Brain microvascular endothelial cell (primary cell): ENCODE measurements at regions not wholly inside any gene's neighbourhood (a gene's known extent, or its start where the extent isn't known, plus 50 kb on each side); places are given as distances from the start of the nearest gene placed in this dataset.
"Not testable (repeated sequence)": the region's sequence is repeated elsewhere in the genome, so short reads cannot be mapped to it uniquely, and the experiment has no call there.

Experiments
- DNase-seq: peaks from one replicate; pipeline ENCODE4 v3.0.0-alpha.2; 2020
- H3K27ac ChIP-seq: fragments of 250-450 bp; sonication (Bioruptor Pico); 2 replicates; pipeline ENCODE4 v1.5.1; 2020; ENCODE audit warnings: mild to moderate bottlenecking, moderate library complexity
- H3K27me3 ChIP-seq: fragments of 250-450 bp; sonication (Bioruptor Pico); replicated peaks from 2 replicates; pipeline ENCODE4 v1.5.1; 2020; ENCODE audit warnings: mild to moderate bottlenecking
- H3K36me3 ChIP-seq: fragments of 250-450 bp; sonication (Bioruptor Pico); replicated peaks from 2 replicates; pipeline ENCODE4 v1.5.1; 2020; ENCODE audit warnings: mild to moderate bottlenecking
- H3K4me3 ChIP-seq: 2 replicates; pipeline ENCODE4 v1.5.1; 2011; ENCODE audit warnings: low read depth, mild to moderate bottlenecking, control low read depth, low read length, moderate library complexity
- in situ Hi-C: cut with HindIII; loops from 2 replicates; pipeline ENCODE4 v1.10.0; 2017; ENCODE audit warnings: low sequenced_read_pairs, low pct_ligation_motif_present
- TF ChIP-seq, protein P1 (sequence below): IDR thresholded peaks from 2 replicates; pipeline ENCODE4 v1.5.1; 2011; ENCODE audit warnings: low read depth, mild to moderate bottlenecking, moderate library complexity, low read length, control low read depth, inconsistent platforms; ENCODE audit errors: missing control alignments

DNA sequence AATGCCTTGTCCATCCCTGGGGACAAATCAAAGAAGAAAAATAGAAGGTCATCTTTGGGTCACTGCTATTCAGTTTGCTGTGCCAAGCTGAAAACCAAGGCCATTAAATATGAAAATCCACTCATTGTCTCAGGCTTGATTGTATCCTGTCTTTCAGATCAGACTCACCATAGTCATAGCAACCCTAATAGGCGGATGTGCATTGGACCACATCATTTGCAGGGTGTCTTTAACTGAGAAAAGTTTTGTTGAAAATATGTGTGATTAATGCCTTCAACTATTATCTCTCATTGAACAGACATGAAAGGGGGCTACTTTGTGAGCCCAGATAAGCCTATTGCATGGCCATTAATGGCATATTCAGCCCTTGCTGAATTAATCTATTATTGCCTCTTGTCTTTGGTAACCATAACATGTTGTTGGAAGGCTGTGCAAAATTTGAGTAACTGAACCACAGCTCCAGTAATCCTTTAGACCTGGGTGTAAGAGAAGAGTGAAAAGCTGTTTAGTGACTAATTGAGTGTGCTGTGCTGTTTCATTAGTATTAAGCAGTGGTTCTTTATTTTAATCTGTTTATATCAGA is 453.6 kb upstream of the EPHA5 start:
- H3K27me3 ChIP-seq, result no peaks in the 10 kb centered on the region
- no peak overlapping the region for H3K27ac ChIP-seq
- no peak for DNase-seq
- no peak overlapping the region for H3K4me3 ChIP-seq
- TF ChIP-seq, protein P1, sequence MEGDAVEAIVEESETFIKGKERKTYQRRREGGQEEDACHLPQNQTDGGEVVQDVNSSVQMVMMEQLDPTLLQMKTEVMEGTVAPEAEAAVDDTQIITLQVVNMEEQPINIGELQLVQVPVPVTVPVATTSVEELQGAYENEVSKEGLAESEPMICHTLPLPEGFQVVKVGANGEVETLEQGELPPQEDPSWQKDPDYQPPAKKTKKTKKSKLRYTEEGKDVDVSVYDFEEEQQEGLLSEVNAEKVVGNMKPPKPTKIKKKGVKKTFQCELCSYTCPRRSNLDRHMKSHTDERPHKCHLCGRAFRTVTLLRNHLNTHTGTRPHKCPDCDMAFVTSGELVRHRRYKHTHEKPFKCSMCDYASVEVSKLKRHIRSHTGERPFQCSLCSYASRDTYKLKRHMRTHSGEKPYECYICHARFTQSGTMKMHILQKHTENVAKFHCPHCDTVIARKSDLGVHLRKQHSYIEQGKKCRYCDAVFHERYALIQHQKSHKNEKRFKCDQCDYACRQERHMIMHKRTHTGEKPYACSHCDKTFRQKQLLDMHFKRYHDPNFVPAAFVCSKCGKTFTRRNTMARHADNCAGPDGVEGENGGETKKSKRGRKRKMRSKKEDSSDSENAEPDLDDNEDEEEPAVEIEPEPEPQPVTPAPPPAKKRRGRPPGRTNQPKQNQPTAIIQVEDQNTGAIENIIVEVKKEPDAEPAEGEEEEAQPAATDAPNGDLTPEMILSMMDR, result no peak
- H3K36me3 ChIP-seq, result no peaks in the 10 kb centered on the region
- in situ Hi-C loops, result no loop called here

DNA sequence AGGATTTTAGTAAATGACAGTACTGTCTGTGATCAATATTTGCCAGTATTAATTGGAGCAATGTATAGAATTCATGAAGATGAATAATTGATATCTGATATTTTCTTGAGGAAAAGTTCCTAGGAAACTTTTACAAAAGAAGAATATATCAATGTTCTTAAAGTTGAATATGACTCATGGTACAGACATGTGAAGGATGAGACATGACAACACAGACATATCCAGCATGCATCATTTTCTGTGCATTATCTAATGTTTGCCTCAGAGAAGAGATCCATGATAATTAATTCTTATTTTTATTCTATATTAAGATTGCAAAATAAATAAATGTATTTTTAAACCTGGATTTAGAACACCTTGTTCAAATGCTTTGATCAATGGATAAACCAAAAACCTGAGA is 452.9 kb upstream of the EPHA5 start:
- Histone ChIP-seq H3K27ac (no peak overlapping the region), H3K4me3 (no peak overlapping the region), H3K27me3 (no peaks in the 10 kb centered on the region), H3K36me3 (no peaks in the 10 kb centered on the region)
- in situ Hi-C loops, result no loop called here
- TF ChIP-seq, protein P1, result no peak
- no peak for DNase-seq

DNA sequence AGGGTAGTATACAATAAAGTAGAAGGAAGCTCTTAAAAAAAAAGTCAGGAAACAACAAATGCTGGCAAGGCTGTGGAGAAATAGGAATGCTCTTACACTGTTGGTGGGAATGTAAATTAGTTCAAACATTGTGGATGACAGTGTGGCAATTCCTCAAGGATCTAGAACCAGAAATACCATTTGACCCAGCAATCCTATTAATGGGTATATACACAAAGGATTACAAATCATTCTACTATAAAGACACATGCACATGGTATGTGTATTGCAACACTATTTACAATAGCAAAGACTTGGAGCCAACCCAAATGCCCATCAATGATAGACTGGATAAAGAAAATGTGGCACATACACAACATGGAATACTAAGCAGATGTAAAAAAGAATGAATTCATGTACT is 444.9 kb upstream of the EPHA5 start:
- H3K27ac ChIP-seq, in situ Hi-C loops, H3K27me3 ChIP-seq, H3K36me3 ChIP-seq, H3K4me3 ChIP-seq, DNase-seq: not testable (repeated sequence)

DNA sequence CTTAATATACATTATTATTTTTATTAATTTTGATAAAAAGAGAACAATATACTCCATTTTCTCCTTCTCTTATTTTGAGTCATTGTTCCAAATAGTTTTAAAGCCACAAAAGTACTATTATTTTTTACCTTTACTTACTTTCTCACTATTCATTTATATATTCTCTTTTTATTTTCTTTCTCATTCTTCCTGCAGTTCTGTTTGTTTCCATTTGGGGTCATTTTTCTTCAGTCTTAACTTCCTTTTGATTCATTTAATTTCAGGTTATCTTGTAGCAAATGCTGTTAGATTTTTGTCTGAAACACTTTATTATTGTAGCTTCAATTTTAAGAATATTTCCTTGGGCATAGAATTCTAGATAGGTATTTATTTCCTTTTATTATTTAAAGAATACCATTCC is 438.6 kb upstream of the EPHA5 start:
- Histone ChIP-seq H3K4me3 (no peak overlapping the region), H3K27me3 (no peaks in the 10 kb centered on the region), H3K27ac (no peak overlapping the region), H3K36me3 (no peaks in the 10 kb centered on the region)
- in situ Hi-C loops, result no loop called here
- no peak for DNase-seq
- TF ChIP-seq, protein P1, result no peak

DNA sequence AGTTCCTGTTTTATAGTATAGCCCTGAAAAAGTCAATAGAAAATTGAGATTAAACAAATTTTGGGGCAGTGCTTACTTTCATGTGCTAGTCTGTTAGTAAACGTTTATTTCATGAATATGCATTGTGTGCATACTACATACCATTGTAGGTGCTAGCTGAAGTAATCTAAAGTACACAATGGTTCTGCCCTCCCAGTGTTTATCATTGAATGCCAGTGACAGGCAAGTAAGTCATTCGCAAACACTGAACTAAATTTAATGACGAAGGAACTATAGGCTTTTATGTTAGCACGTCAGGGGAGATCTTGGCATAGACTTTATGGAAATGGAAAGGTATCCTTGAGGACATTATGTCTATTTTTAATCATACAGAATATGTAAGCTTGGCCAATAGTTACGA is 426.9 kb upstream of the EPHA5 start:
- no peak overlapping the region for H3K27ac ChIP-seq
- in situ Hi-C loops, result no loop called here
- H3K36me3 ChIP-seq, result no peaks in the 10 kb centered on the region
- TF ChIP-seq, protein P1, result no peak
- no peak for DNase-seq
- H3K27me3 ChIP-seq, result no peaks in the 10 kb centered on the region
- H3K4me3 ChIP-seq, result no peak overlapping the region

DNA sequence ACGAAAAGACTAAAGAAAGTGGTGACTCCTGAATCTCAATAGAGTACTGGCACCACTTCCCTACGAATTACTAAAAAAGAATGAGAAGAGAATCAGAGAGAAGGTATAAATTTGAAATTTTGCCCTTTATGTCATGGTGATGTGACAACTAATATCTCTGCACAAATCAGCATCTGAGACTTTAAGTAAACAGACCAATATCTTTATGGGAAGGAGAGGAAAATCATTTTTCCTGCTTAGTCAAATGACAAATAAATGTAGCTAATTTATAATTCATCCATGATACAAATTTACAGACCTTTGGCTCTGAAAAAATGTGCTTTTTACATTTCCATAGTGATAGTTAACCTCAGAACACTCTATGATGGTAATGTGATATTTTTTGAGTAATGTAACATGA is 424.8 kb upstream of the EPHA5 start:
- TF ChIP-seq, protein P1, result no peak
- in situ Hi-C loops, result no loop called here
- Histone ChIP-seq H3K27ac (no peak overlapping the region), H3K27me3 (no peaks in the 10 kb centered on the region), H3K4me3 (no peak overlapping the region), H3K36me3 (no peaks in the 10 kb centered on the region)
- no peak for DNase-seq
